ENCODE measurements at regions not wholly inside any gene's neighbourhood (a gene's known extent, or its start where the extent isn't known, plus 50 kb on each side); places are given as distances from the start of the nearest gene placed in this dataset.

GRCh38 chr6:66699385-66699784 lies 992.4 kb upstream of the EYS start:
- CTCF ChIA-PET: no interaction called here
- no peak overlapping the region for H3K4me3 ChIP-seq (ENCODE audit: low read depth, low read length)
- no peak for DNase-seq (ENCODE audit: low read depth)
- TF ChIP-seq CTCF (IDR thresholded peaks at IDR 0.05; ENCODE audit: insufficient read depth, low read depth, low read length): no peak
- POLR2A ChIA-PET: no interaction called here
- no peaks in the 10 kb centered on the region for H3K36me3 ChIP-seq (ENCODE audit: control insufficient read depth, insufficient read depth, low read length)
- H3K27me3 ChIP-seq (ENCODE audit: control insufficient read depth, insufficient read depth, low read length): no peaks in the 10 kb centered on the region

- no peak for TF ChIP-seq CTCF (IDR thresholded peaks at IDR 0.05; ENCODE audit: insufficient read depth, low read depth, low read length)
- ChIA-PET CTCF (no interaction called here), POLR2A (no interaction called here)
- Histone ChIP-seq H3K36me3 (ENCODE audit: control insufficient read depth, insufficient read depth, low read length) (no peaks in the 10 kb centered on the region), H3K4me3 (ENCODE audit: low read depth, low read length) (no peak overlapping the region), H3K27me3 (ENCODE audit: control insufficient read depth, insufficient read depth, low read length) (no peaks in the 10 kb centered on the region)
- DNase-seq (ENCODE audit: low read depth): no peak
Measured at GRCh38 chr6:66689608-66690007, 982.6 kb upstream of the EYS start.

DNA sequence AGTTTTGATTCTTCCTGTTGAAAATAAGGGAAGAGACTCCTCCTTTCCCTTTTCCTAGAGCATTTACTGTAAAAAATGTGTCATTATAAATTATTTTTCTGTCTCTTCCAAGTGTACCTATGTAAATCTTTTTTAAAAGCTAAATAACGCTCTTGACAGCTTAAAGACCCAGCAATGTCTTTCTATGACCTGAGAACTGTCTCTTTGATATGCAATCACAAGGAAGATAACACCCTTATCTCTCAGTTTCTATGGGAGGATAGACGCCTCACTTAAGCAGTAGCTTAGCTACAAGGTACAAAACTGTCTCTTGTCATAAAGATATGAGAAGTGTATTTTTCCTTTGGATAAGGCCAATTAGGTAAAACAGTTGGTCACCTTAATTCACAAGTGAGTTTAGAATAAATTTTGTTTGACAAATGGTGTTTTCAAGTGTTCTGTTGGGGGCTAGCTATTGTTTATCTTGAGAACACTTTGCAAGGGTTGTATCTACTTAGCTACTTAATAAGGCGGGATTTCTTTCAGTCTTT lies 980.6 kb upstream of the EYS start:
- ChIA-PET CTCF (interaction anchor here (0.7 to 0.8 kb wide), 3 partner anchors 14 to 1239 kb away, joined by 3 to 4 read pairs (median 3); no protein-coding TSS in a partner anchor), POLR2A (no interaction called here)
- H3K4me3 ChIP-seq (ENCODE audit: low read depth, low read length): no peak overlapping the region
- H3K27me3 ChIP-seq (ENCODE audit: control insufficient read depth, insufficient read depth, low read length): no peaks in the 10 kb centered on the region
- TF ChIP-seq CTCF (IDR thresholded peaks at IDR 0.05; ENCODE audit: insufficient read depth, low read depth, low read length): no peak
- no peak for DNase-seq (ENCODE audit: low read depth)
- no peaks in the 10 kb centered on the region for H3K36me3 ChIP-seq (ENCODE audit: control insufficient read depth, insufficient read depth, low read length)

- no peak overlapping the region for H3K4me3 ChIP-seq (ENCODE audit: low read depth, low read length)
- H3K27me3 ChIP-seq (ENCODE audit: control insufficient read depth, insufficient read depth, low read length): no peaks in the 10 kb centered on the region
- no peak for DNase-seq (ENCODE audit: low read depth)
- no peaks in the 10 kb centered on the region for H3K36me3 ChIP-seq (ENCODE audit: control insufficient read depth, insufficient read depth, low read length)
- POLR2A ChIA-PET: no interaction called here
- CTCF ChIA-PET: no interaction called here
- no peak for TF ChIP-seq CTCF (IDR thresholded peaks at IDR 0.05; ENCODE audit: insufficient read depth, low read depth, low read length)
Measured at GRCh38 chr6:66675906-66676305, 968.9 kb upstream of the EYS start.

GRCh38 chr6:66664112-66664511 lies 957.1 kb upstream of the EYS start:
- Histone ChIP-seq H3K36me3 (ENCODE audit: control insufficient read depth, insufficient read depth, low read length) (no peaks in the 10 kb centered on the region), H3K27me3 (ENCODE audit: control insufficient read depth, insufficient read depth, low read length) (no peaks in the 10 kb centered on the region), H3K4me3 (ENCODE audit: low read depth, low read length) (no peak overlapping the region)
- POLR2A ChIA-PET: no interaction called here
- CTCF ChIA-PET: no interaction called here
- TF ChIP-seq CTCF (IDR thresholded peaks at IDR 0.05; ENCODE audit: insufficient read depth, low read depth, low read length): no peak
- DNase-seq (ENCODE audit: low read depth): no peak
